ENCODE measurements at regions not wholly inside any gene's neighbourhood (a gene's known extent, or its start where the extent isn't known, plus 50 kb on each side); places are given as distances from the start of the nearest gene placed in this dataset.

DNA sequence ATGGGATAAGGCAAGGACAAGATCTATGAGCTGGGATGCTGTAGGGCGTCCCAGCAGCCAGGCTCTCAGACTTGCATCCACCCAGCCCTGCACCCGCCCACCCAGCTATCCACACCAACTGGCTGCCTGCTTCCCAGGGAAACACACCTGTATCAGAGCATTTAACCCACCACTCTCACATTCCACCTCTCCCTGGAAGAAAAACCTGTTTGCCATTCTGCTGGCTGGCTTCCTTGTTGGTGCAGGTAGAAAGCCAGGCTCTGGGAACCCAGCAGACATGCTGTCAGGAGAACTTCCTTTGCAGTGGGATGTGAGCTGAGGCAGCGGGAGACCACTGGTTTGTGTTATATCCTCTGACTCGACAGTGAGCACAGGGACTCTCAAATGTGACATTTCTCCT, 67.0 kb downstream of the FAM241B start:
- Histone ChIP-seq H3K27me3 (ENCODE audit: control insufficient read depth, insufficient read depth, low read length) (no peaks in the 10 kb centered on the region), H3K36me3 (ENCODE audit: control insufficient read depth in 2 of 3, insufficient read depth in 3 of 3, low read length in 3 of 3) (no peaks in the 10 kb centered on the region), H3K9ac (ENCODE audit: low read length in 3 of 3) (no peak overlapping the region), H3K9me3 (ENCODE audit: control insufficient read depth in 2 of 3, insufficient read depth in 1 of 3, low read length in 3 of 3) (no peaks in the 10 kb centered on the region), H3K4me3 (ENCODE audit: low read length in 3 of 3) (no peak overlapping the region), H3K4me1 (ENCODE audit: control insufficient read depth in 2 of 3, insufficient read depth in 2 of 3, low read depth in 1 of 3, low read length in 3 of 3) (no peaks in the 10 kb centered on the region), H3K27ac (ENCODE audit: low read depth in 2 of 2, low read length in 2 of 2) (no peak overlapping the region)
- TF ChIP-seq, protein P1, sequence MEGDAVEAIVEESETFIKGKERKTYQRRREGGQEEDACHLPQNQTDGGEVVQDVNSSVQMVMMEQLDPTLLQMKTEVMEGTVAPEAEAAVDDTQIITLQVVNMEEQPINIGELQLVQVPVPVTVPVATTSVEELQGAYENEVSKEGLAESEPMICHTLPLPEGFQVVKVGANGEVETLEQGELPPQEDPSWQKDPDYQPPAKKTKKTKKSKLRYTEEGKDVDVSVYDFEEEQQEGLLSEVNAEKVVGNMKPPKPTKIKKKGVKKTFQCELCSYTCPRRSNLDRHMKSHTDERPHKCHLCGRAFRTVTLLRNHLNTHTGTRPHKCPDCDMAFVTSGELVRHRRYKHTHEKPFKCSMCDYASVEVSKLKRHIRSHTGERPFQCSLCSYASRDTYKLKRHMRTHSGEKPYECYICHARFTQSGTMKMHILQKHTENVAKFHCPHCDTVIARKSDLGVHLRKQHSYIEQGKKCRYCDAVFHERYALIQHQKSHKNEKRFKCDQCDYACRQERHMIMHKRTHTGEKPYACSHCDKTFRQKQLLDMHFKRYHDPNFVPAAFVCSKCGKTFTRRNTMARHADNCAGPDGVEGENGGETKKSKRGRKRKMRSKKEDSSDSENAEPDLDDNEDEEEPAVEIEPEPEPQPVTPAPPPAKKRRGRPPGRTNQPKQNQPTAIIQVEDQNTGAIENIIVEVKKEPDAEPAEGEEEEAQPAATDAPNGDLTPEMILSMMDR (IDR thresholded peaks at IDR 0.05; ENCODE audit: borderline replicate concordance, extremely low read depth, insufficient read depth) = no peak
- no peak for DNase-seq
- intact Hi-C loops (cut with DNase I) = no loop called here
- no peak for FAIRE-seq

DNA sequence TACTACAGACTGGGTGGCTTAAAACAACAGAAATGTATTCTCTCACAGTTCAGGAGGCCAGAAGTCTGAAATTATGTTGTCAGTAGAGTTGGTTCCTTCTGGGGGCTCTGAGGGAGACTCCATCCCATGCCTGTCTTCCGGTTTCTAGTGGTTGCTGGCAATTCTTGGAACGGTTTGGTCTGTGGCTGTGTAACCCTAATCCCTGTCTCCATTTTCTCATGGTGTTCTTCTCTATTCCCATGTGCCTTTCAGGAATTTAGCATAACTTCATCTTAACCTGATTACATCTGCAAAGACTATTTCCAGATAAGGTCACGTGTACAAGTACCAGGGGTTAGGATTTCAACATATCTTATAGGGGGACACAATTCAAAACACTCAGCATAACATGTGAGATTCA, 73.2 kb downstream of the FAM241B start:
- TF ChIP-seq, protein P1 (IDR thresholded peaks at IDR 0.05; ENCODE audit: borderline replicate concordance, extremely low read depth, insufficient read depth) = no peak
- H3K36me3 ChIP-seq (ENCODE audit: control insufficient read depth in 2 of 3, insufficient read depth in 3 of 3, low read length in 3 of 3) = no peaks in the 10 kb centered on the region
- no peak overlapping the region for H3K27ac ChIP-seq (ENCODE audit: low read depth in 2 of 2, low read length in 2 of 2)
- FAIRE-seq = no peak
- no peaks in the 10 kb centered on the region for H3K9me3 ChIP-seq (ENCODE audit: control insufficient read depth in 2 of 3, insufficient read depth in 1 of 3, low read length in 3 of 3)
- no peak for DNase-seq
- H3K27me3 ChIP-seq (ENCODE audit: control insufficient read depth, insufficient read depth, low read length) = no peaks in the 10 kb centered on the region
- intact Hi-C loops (cut with DNase I) = no loop called here
- H3K4me1 ChIP-seq (ENCODE audit: control insufficient read depth in 2 of 3, insufficient read depth in 2 of 3, low read depth in 1 of 3, low read length in 3 of 3) = no peaks in the 10 kb centered on the region
- H3K4me3 ChIP-seq (ENCODE audit: low read length in 3 of 3) = no peak overlapping the region
- H3K9ac ChIP-seq (ENCODE audit: low read length in 3 of 3) = no peak overlapping the region

DNA sequence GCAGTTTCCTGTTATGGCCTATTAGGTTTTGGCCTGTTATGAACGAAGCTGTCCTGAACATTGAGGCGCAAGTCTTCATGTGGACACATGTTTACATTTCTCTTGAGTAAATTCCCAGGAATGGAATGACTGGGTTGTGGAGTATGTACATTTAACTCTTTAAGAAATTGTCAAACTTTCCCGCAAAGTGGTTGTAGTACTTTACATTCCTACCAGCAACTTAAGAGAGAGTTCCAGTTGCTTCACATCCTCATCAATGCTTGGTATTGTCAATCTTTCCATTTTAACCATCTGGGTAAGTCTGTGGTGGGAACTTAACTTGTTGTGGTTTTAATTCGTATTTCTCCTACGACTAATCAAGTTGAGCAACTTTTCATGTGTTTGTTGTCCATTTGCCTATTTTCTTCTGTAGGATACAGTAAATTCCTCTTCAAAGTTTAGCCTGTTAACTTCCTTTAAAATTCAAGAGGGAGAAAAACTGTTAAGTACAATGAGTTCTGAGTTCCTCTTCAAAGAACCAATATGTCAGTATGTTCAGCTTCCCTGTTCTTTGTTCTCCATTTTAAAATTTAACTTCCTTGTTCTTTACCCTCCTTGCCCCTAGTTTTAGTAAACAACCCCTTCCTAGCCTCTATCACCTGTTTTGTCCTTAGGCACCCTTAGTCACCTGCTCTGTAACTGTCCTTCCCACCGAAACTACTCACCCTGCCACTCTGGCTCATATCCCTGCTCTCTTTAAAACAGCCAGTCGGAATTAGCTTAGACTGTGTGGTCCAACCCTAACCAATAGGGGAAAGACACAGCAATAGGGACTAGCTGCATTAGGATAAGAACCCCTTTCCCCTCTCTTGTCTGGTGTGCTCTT, 74.0 kb downstream of the FAM241B start:
- TF ChIP-seq, protein P1 (IDR thresholded peaks at IDR 0.05; ENCODE audit: borderline replicate concordance, extremely low read depth, insufficient read depth) = no peak
- Histone ChIP-seq H3K36me3 (ENCODE audit: control insufficient read depth in 2 of 3, insufficient read depth in 3 of 3, low read length in 3 of 3) (no peaks in the 10 kb centered on the region), H3K9me3 (ENCODE audit: control insufficient read depth in 2 of 3, insufficient read depth in 1 of 3, low read length in 3 of 3) (no peaks in the 10 kb centered on the region), H3K9ac (ENCODE audit: low read length in 3 of 3) (no peak overlapping the region), H3K27me3 (ENCODE audit: control insufficient read depth, insufficient read depth, low read length) (no peaks in the 10 kb centered on the region), H3K27ac (ENCODE audit: low read depth in 2 of 2, low read length in 2 of 2) (no peak overlapping the region), H3K4me1 (ENCODE audit: control insufficient read depth in 2 of 3, insufficient read depth in 2 of 3, low read depth in 1 of 3, low read length in 3 of 3) (no peaks in the 10 kb centered on the region), H3K4me3 (ENCODE audit: low read length in 3 of 3) (no peak overlapping the region)
- DNase-seq = no peak
- intact Hi-C loops (cut with DNase I) = no loop called here
- FAIRE-seq = no peak
